ENCODE measurements at regions not wholly inside any gene's neighbourhood (a gene's known extent, or its start where the extent isn't known, plus 50 kb on each side); places are given as distances from the start of the nearest gene placed in this dataset.
"Not testable (repeated sequence)": the region's sequence is repeated elsewhere in the genome, so short reads cannot be mapped to it uniquely, and the experiment has no call there.

DNA sequence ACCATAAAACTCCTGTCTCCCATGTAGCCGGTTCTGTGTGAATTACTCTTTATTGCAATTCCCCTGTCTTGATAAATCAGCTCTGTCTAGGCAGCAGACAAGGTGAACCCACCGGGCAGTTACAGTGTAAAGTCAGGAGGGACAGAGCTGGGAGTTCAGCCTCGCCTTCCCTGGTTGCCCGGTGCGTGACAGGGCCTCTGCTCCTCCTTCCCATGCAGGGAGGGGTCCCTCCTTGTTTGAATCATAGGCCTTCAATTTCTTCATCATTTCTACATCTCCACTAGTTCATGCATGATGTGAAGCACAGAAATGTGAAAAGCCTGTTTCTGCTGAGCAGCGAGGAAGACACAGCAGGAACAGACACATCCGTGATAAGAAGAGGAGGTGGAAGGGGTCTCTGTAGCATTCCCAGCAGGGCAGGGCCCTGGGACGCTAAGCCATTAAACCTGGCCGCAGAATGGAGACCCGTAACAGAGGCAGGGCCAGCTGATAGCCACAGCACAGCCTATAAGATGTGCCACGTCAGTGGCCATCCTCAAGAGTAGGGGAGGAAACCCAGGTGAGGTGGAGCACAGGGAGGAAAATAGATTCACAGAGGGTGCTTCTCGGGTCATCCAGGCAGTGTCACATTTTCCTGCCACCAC is 106.7 kb upstream of the CST7 start:
- no peak for DNase-seq

DNA sequence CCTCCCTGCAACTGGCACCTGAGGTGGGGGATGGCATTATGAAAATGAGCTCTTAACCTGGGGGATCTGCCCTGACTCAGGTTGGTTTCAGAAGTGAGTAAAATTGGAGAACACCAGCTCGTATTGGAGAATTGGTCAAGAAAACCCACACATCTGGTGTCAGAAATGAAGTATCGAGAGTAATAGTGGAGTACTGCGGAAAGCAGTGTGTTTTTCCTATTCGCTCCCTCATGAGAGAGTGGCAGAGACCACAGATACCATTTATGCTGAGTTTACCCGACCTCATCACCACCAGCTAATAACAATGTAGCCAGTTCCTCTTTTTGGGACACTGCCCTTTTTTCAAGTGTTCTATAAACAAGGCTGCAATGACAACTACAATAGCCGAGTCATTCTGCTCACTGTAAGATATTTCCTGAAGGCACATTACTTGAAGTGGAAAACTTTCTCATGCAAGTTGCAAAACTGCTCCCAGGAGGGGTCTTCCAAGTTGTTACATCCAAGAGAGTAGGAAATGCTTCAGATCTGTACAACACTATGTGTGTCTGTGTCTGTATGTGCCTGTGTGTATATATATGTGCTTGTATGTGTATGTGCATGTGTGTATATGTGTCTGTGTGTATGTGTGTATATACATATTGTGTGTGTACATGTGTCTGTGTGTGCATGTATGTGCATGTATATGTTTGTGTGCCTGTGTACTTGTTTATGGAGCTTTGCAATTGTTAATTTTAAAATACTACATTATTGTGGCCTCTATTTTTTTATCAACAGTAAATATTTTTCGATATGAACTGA is 106.0 kb upstream of the CST7 start:
- DNase-seq, result no peak

DNA sequence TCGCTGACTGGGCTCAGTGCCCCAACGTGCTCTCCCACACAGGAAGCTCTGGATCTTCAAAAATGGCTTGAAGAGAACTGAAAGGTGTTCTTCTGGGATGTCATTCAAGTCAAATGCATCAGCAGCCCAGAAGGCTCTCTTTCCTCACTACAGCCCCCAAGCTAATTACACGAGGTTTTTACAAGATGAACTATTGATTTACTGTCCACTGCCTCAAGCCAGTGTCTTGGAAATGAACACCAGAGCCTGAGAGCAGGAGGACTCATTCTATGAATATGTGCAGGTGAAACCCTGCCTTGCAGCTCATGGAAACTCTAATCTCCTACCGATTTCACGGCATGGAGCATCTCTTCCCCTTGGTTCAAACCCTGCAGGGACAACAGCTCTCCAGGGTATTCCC is 98.9 kb upstream of the CST7 start:
- no peak for DNase-seq

DNA sequence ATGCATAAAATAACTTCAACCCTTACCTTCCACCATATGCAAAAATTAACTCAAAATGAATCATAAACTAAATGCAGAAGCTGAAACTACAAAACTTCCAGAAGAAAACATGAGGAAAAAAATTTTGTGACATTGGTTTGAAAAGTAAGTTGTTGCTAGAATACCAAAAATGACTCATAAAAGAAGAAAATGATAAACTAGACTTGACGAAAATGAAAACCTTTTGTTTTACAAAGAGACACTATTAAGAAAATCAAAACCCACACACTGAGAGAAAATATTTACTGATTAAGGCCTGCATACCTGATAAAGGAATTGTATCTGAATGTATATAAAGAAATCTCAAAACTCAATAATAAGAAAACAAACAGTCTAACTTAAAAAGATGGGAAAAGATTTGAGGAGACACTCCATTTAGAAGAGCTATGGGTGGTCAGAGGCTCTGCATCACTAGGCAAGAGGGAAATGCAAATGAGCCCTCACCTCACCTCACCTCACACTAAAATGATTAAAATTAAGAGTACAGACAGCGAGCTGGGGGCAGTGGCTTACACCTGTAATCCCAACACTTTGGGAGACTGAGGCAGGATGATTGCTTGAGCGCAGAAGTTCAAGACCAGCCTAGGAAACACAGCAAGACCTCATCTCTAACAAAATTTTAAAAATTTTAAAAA is 97.6 kb upstream of the CST7 start:
- no peak for DNase-seq

DNA sequence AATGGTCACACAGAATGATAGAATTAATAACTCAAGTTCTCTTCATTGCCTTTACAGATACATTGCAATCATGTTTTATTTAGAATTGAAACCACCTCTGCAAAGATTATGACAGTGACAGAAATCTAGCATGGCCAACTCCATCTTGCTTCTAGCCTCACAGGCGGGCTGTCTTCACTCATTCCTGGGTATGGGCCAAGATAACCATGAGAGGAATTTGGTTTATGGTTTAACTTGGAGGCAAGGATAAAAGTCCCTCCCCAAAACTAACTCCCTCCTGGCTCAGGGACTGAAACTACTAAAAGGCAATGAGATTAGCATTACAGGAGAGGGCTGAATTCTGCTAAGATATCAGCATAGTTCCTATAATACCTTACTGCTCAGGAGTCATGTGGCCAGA is 95.2 kb upstream of the CST7 start:
- no peak for DNase-seq

DNA sequence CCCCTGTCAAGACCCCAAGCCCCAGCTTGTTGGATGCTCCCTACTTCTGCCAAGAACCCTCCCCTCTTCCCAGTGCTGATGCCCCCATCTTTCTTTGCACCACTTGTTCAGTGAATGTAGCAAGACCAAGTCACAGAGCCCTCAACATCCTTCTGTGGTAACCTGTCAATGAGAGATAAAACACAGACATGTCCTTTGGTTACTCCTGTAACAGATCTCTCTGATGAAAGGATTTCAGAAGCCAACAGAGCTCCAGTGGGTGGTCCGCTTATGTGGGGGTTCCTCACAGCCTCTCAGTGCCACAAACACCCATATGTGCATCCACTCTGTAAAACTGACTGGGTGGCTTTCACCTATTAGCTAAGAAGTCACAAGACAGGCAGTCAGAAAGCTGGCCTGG is 93.2 kb upstream of the CST7 start:
- no peak for DNase-seq

DNA sequence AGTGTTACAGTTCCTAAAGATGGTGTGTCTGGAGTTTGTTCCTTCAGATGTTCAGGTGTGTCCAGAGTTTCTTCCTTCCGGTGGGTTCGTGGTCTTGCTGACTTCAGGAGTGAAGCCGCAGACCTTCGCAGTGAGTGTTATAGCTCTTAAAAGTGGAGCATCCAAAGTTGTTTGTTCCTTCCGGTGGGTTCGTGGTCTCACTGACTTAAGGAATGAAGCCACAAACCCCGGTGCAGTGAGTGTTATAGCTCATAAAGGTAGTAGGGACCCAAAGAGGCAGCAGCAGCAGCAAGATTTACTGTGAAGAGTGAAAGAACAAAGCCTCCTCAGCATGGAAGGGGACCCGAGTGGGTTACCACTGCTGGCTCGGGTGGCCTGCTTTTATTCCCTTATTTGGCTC is 90.6 kb upstream of the CST7 start:
- DNase-seq, result not testable (repeated sequence)

DNA sequence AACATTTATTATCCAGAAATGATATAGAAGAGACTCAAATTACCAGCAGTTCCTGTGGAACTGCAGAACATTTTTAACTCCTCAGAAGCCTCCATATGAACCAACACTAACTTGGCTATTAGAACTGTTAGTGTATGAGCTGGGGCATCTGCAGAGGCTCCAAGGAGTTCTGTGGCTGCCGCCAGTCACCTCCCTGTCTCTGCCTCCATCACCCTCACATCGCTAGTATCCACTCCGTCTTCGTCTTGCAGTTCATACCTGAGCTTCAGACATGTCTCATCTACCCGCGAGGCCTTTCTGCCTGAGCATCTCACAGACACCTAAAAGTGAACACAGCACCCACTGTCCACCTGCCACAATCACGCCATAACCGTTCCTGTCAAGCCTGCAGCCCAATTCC is 89.5 kb upstream of the CST7 start:
- DNase-seq, result no peak

DNA sequence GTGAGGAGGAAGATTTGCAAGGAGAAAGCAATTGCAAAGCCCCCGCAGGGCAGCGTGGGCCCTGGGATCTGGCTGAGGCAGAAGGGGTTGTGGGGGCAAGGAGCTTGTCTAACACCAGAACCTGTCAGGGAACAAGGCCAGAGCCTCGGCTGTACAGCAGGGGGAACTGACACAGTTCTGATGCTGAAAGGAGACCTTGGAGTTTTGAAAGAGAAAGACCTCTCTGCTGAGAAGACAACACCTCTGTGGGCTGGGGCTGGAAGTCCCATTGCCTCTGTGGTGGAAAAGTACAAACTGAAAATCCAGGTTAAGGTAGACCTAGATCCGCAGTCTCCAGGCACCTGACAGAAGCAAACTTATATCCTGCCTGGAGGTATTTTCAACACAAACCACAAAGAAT is 86.9 kb upstream of the CST7 start:
- DNase-seq, result no peak

DNA sequence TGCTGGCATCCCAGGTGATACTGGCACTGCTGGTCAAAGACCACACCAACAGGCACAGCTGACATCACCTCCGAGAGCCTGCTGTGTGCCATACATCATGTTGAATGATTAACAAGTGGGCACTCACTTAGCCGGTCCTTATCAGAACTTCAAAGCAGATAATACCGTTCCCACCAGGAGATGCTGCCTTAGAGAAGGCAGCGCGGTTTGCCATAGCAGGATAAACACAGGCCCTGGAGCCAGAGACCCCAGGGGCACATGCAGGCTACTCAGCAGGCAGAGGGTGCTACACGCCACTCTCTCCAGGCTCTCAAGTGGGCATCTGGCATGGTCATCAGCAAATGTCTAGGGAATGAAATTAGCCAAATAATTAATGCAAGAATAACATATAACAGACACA is 86.5 kb upstream of the CST7 start:
- no peak for DNase-seq

DNA sequence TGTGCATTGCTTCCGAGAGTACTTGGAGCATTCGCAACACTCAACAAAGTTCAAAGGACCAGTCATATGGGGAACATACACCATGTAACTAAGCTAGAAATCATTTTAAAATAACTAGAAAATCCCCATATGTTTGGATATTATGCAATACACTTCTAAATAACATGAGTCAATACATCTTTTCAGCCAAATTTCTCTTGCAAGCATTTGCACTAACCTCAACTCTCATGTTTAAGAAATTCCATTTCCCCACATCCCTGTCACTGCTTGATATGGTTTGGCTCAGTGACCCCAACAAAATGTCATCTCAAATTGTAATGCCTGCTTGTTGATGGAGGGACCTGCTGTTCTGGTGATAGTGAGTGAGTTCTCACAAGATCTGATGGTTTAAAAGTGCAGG is 85.7 kb upstream of the CST7 start:
- no peak for DNase-seq

DNA sequence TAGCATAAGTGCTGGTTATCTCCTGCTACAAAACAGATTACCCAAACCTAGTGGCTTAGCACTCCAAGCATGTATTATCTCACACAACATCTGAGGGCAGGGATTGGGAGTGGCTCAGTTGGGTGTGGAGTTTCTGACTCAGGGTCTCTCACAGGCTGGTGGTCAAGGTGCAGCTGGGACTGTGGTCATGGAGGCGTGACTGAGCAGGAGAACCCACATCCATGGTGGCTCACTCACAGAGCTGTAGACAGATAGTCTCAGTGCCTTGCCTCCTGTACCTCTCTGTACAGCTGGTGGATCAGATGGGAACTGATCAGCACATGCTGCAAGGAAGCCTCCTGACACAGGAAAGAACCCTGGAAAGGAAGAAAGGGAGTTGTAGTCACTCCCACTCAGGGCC is 83.1 kb upstream of the CST7 start:
- DNase-seq, result no peak

DNA sequence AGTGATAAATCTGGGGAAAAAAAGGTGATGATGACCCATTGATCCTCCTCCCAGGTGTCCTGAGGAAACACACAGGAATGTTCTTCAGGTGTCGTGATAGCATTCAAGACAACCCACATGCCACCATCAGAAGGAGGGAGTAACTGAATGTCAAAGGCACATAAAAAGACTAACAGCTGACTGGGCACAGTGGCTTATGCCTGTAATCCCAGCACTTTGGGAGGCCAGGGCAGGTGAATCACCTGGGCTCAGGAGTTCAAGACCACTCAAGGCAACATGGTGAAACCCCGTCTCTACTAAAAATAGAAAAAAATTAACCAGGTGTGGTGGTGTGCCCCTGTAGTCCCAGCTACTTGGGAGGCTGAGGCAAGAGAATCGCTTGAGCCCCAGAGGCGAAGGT is 82.3 kb upstream of the CST7 start:
- no peak for DNase-seq

DNA sequence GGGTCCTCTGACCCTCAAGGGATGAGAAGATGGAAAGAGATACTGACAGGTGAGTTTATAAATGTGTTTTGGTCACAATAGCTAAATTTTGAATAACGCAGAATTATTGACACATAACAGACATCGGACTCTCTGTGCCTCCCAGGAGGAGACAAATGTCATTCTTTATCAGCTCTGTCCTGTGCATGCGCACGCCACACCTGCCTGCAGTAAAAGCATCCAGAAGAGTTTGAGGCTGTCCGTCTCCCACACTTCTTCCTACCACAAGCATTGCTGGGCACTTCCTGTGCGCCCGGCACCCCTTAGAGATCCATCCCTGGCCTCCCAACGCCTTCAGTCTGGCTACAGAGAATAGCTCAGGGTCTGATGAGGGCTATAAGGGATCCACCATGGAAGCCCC is 81.5 kb upstream of the CST7 start:
- DNase-seq, result no peak

DNA sequence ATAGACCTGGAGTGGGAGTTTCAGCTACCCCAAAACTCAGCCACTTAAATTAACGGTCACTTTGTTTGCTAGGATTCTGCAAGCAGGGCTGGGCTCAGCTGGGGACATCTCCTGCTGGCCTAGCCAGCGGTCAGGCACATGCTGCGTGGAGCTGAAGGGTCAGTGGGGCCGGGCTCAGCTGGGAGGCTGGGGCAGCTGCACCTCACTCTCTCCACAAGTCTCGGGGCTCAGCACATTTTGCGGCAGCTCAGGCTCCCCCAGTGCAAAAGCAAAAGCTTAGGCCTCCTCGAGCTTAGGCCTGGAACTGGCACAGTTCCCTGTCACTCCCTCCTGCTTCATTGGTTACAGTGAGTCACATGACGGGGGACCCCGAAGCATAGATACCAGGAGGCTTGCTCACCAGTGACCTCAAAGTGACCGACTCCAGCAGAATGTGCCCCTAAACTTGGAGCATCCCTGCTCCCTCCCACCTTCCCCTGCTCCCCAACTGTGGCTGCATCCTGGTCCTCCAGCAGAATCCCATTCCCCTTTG is 80.6 kb upstream of the CST7 start:
- no peak for DNase-seq

DNA sequence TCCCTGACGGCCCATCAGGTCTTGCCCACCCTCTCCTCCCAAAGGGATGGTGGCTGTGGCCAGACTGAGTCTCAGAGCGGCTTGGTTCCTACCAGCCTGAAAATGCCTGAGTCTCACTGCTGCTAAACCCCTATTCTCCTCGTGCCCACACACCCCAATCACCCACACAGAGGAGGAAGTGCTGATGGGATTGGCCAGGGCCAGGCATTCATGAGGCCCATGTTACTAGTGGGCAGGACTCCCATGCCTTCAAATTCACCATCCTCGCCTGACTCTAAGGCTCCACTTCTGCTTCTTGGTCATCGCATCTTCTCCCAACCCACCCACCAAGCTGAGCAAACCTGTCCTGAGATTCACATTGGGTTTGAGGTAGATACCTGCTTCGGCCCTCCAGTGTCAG is 80.1 kb upstream of the CST7 start:
- no peak for DNase-seq

DNA sequence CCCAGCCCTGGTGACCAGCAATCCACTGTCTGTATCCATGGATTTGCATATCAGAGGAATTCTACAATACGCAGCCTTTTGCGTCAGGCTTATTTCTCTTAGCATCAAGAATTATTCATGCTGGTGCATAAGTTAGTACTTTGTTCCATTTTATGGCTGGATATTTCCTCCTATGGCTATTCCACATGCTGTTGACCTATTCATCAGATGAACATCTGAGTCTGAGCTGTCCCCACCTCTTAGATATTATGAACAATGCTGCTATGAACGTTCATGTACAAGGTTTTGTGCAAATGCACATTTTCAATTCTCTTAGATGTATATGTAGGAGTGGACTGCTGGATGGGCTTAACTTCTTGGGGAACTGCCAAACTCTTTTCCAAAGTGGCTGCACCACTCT is 79.0 kb upstream of the CST7 start:
- DNase-seq, result no peak

DNA sequence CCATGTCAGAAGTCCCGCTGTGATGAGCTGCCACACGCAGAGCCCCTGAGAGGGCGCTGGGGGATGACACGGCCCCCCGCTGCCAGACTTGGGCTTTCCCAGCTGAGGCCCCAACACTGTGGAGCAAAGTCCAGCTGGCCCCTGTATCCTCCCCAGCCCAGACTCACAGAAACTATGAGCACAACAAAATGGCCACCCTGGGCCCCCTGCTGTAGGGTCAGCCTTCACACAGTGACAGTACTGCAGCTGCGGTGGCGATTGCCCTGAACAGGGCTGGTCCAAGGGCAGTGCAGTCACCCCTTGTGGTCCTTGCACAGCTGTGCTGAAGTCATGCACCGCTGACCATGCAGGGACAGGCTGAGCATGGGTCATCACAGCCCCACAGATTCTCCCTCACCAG is 78.2 kb upstream of the CST7 start:
- DNase-seq, result no peak

DNA sequence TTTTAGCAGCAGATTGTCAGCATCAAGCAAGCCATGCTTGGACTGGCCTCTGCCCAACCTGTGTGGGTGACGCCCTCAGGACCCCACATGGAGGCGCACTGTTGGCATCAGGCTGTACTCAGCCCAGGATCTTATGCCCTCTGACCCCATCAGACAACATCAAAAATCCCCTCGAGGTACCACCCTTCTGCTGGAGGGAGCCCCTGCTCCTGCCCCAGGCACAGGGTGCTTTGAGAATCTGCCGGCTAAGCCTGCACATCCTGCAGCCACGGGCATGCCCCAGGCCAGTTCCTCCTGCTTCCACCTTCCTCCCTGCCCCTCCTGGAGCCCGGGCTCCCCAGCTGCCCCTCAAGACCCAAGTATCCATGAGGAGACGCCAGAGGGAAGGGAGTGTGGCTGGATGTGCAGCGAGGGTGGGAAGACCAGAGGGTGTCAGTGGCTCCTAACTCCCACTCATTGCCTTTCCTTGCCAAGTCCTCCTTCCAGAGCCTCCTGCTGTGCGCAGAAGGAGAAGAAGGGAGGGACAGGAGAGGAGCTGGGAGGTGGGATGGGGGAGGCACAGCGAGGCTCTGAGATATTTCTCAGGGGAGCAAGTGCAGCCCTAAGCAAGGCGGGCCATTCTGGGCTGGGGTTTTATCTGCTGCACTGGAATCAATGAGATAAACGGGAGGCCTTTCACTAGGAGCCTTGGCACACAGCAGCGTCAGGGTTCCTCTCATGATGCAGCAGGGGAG is 77.4 kb upstream of the CST7 start:
- no peak for DNase-seq

DNA sequence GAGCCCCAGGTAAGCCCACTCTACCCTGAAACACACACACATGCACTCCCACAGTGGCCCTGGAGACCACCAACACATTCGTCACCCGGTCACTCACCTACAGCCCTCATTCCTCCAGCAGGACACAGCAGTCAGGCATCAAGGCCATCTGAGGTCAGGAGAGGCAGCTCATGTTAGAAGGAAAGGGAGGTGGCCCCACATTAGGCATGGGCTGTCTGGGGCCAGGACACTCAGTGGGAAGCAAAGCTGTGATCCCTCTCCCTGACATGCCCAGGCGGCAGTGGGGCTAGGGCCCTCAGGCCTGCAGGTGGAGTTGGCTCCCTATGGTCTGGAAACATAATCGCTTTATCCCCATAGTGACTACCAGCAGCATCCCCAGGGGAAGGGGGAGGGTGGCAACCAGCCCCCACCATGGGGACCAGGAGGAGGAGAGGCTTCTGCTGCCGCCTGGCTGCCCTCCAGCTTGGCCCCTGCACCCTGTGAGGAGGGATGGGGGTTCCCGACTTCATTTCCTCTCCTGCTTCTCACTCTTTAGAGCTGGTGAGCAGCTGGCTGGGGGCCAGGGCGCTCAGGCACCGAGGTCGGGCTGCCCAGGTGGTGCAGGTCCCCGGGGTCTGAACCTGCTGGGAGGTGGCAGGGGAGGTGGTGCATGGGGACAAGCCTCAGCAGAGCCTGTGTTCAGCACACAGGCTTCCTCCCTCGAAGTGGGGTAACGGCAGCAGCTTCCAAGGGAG is 76.6 kb upstream of the CST7 start:
- DNase-seq, result no peak

DNA sequence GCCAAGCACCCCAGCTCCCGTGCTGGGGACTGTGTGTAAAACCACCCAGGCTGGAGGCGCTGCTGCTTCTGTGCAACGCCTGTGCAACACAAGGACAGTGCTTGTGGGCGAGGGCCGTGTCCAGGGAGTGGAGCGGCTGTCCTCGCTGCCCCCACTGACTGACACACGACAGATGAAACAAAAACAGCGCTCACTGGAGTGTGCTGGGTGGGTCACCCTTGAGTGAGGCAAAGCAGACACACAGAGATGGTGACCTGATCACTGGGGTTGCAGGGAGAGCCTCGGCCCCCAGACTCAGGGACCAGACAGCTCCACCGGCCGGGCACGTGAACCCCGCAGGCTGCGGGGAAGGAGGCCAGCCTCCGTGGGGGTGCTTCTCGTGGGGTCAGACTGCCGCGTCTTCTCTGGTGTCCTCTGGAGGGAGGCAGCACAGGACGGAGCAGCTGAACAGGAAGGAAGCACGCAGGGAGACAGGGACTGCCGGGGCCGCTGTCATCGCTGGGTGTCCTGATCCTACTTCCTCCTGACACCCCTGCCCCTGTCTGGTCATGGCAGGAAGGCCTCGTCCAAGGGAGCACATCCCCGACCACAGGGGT is 75.9 kb upstream of the CST7 start:
- no peak for DNase-seq

DNA sequence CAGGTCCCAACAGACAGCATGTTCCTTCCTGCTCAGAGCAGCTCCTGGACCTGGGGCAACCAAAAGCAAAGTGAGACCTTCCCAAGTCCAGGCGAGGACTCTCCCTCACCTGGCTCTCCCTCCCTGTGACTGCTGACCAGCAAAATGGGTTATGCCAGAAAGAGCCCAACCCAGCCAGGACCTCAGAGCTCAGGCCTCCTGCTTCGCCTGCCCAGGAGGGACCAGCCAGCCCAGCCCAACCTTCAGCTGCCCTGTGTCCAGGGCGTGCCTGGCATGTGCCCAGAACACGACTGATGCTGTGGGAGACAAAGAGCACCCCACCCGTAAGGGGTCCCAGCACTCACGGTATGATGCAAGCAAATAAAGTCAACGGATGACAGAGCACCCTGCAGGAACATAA is 74.0 kb upstream of the CST7 start:
- no peak for DNase-seq

All from NCI-H2029 (cell line).